IMR-90 (cell line): ENCODE measurements at regions not wholly inside any gene's neighbourhood (a gene's known extent, or its start where the extent isn't known, plus 50 kb on each side); places are given as distances from the start of the nearest gene placed in this dataset.
A peak's percentile ranks its signal among the peaks of the same experiment; 100 is the strongest.

Experiments
- ATAC-seq: fragments of 200-7000 bp; cut with Tn5 transposase; 2 replicates; pipeline ENCODE4 v1.9.1; 2020; ENCODE audit warnings: low read depth, mild to moderate bottlenecking, moderate library complexity
- BruUV-seq: library from RNA; stranded (reverse); fragments of 400-500 nt; replicated peaks from 2 replicates; lab custom pipeline; 2021; lab: Mats Ljungman, UMichigan
- CTCF ChIA-PET: fragments of 300-600 bp; formaldehyde crosslinking; extraction: SDS; loops from one replicate; lab custom pipeline; 2021; ENCODE audit warnings: antibody characterized with exemption; lab: Yijun Ruan, JAX
- POLR2A ChIA-PET: fragments of 300-600 bp; sonication (Branson Sonifier 250); formaldehyde crosslinking; loops from one replicate; lab custom pipeline; 2022; ENCODE audit warnings: antibody characterized with exemption; ENCODE audit not compliant: unreplicated experiment; lab: Charles Lee
- DNase-seq: peaks from one replicate; pipeline ENCODE4 v3.0.0; 2013
- H2AFZ ChIP-seq: replicated peaks from 2 replicates; pipeline ENCODE3; 2013; ENCODE audit warnings: low read length, mild to moderate bottlenecking; ENCODE audit not compliant: poor library complexity
- H2AK5ac ChIP-seq: 2 replicates; pipeline ENCODE4 v1.6.1; 2013; ENCODE audit warnings: low read depth, low read length, inconsistent platforms
- H2AK9ac ChIP-seq: replicated peaks from 2 replicates; pipeline ENCODE3; 2013; ENCODE audit warnings: mild to moderate bottlenecking, low read depth, low read length, moderate library complexity; ENCODE audit not compliant: poor library complexity
- H2BK120ac ChIP-seq: 2 replicates; pipeline ENCODE4 v1.6.1; 2013; ENCODE audit warnings: low read depth, low read length, inconsistent platforms
- H2BK15ac ChIP-seq: 3 replicates; pipeline ENCODE4 v1.6.1; 2013; ENCODE audit warnings: low read depth, low read length, inconsistent platforms
- H2BK20ac ChIP-seq: 2 replicates; pipeline ENCODE4 v1.6.1; 2013; ENCODE audit warnings: low read depth, mild to moderate bottlenecking, inconsistent platforms, low read length, moderate library complexity
- H2BK5ac ChIP-seq: 2 replicates; pipeline ENCODE4 v1.6.1; 2013; ENCODE audit warnings: mild to moderate bottlenecking, low read depth, low read length, inconsistent platforms; ENCODE audit not compliant: poor library complexity, severe bottlenecking
- H3K14ac ChIP-seq: replicated peaks from 2 replicates; pipeline ENCODE4 v1.6.1; 2013; ENCODE audit warnings: low read depth, low read length, inconsistent platforms
- H3K18ac ChIP-seq: 2 replicates; pipeline ENCODE4 v1.6.1; 2013; ENCODE audit warnings: low read depth, low read length, control low read depth
- H3K23ac ChIP-seq: 2 replicates; pipeline ENCODE4 v1.6.1; 2013; ENCODE audit warnings: low read depth, low read length, inconsistent platforms
- H3K27ac ChIP-seq: 2 replicates; pipeline ENCODE4 v1.5.1; 2013; ENCODE audit warnings: mild to moderate bottlenecking, control low read depth, low read length; ENCODE audit not compliant: insufficient read depth
- H3K27me3 ChIP-seq: 2 replicates; pipeline ENCODE4 v1.6.1; 2013; ENCODE audit warnings: low read length; ENCODE audit not compliant: control insufficient read depth, insufficient read depth
- H3K36me3 ChIP-seq: 2 replicates; pipeline ENCODE4 v1.6.1; 2013; ENCODE audit warnings: low read length, mixed read lengths; ENCODE audit not compliant: control insufficient read depth, insufficient read depth
- H3K4ac ChIP-seq: 2 replicates; pipeline ENCODE4 v1.6.1; 2013; ENCODE audit warnings: low read depth, low read length, inconsistent platforms
- H3K4me1 ChIP-seq: 2 replicates; pipeline ENCODE4 v1.6.1; 2013; ENCODE audit warnings: low read length, mixed read lengths; ENCODE audit not compliant: control insufficient read depth, insufficient read depth
- H3K4me2 ChIP-seq: 2 replicates; pipeline ENCODE4 v1.6.1; 2013; ENCODE audit warnings: low read depth, mild to moderate bottlenecking, control low read depth, low read length, moderate library complexity
- H3K4me3 ChIP-seq: 2 replicates; pipeline ENCODE4 v1.5.1; 2013; ENCODE audit warnings: low read depth, mild to moderate bottlenecking, control low read depth, low read length, moderate library complexity; ENCODE audit not compliant: insufficient read depth
- H3K56ac ChIP-seq: 2 replicates; pipeline ENCODE4 v1.6.1; 2013; ENCODE audit warnings: low read length, inconsistent platforms; ENCODE audit not compliant: insufficient read depth; ENCODE audit errors: extremely low read depth
- H3K79me1 ChIP-seq, 2 experiments: 2 replicates each; pipeline ENCODE4 v1.6.1; 2013; ENCODE audit warnings: low read length in 2 of 2, inconsistent platforms in 1 of 2, low read depth in 1 of 2
- H3K9ac ChIP-seq: 2 replicates; pipeline ENCODE4 v1.6.1; 2013; ENCODE audit warnings: low read depth, low read length, control low read depth
- H3K9me1 ChIP-seq: 2 replicates; pipeline ENCODE4 v1.6.1; 2013; ENCODE audit warnings: low read length, inconsistent platforms; ENCODE audit not compliant: insufficient read depth
- H3K9me3 ChIP-seq: 2 replicates; pipeline ENCODE4 v1.6.1; 2013; ENCODE audit warnings: low read length; ENCODE audit not compliant: control insufficient read depth, insufficient read depth
- H4K20me1 ChIP-seq: 2 replicates; pipeline ENCODE4 v1.6.1; 2013; ENCODE audit warnings: low read length, inconsistent platforms; ENCODE audit not compliant: insufficient read depth
- H4K5ac ChIP-seq: 2 replicates; pipeline ENCODE4 v1.6.1; 2013; ENCODE audit warnings: mild to moderate bottlenecking, low read depth, low read length, control low read depth
- H4K8ac ChIP-seq, 2 experiments: 2 replicates each; pipeline ENCODE4 v1.6.1; 2013; ENCODE audit warnings: low read depth in 2 of 2, low read length in 2 of 2, control low read depth in 1 of 2, inconsistent platforms in 1 of 2
- H4K91ac ChIP-seq: 2 replicates; pipeline ENCODE4 v1.6.1; 2013; ENCODE audit warnings: low read depth, low read length, inconsistent platforms; ENCODE audit not compliant: insufficient read depth
- BHLHE40 ChIP-seq: fragments of 150-350 bp; IDR thresholded peaks from 2 replicates; pipeline ENCODE4 v1.6.1; 2016; ENCODE audit warnings: mild to moderate bottlenecking, low read depth, low read length
- CEBPB ChIP-seq: IDR thresholded peaks from 2 replicates; pipeline ENCODE4 v1.6.1; 2012; ENCODE audit warnings: low read depth, low read length, improper control_type of control experiment
- CHD1 ChIP-seq: IDR thresholded peaks from 2 replicates; pipeline ENCODE4 v1.6.1; 2012; ENCODE audit warnings: low read depth, low read length, improper control_type of control experiment
- CTCF ChIP-seq: conservative IDR thresholded peaks from 2 replicates; pipeline ENCODE4 v1.5.1; 2012; ENCODE audit warnings: mild to moderate bottlenecking, low read depth, low read length, improper control_type of control experiment
- ELK1 ChIP-seq: fragments of 150-350 bp; IDR thresholded peaks from 2 replicates; pipeline ENCODE4 v1.6.1; 2016; ENCODE audit warnings: low read depth, mild to moderate bottlenecking, low read length, moderate library complexity, borderline replicate concordance
- FOS ChIP-seq: fragments of 150-350 bp; IDR thresholded peaks from 2 replicates; pipeline ENCODE4 v1.6.1; 2016; ENCODE audit warnings: low read depth, low read length
- MAFK ChIP-seq: IDR thresholded peaks from 2 replicates; pipeline ENCODE4 v1.6.1; 2012; ENCODE audit warnings: low read depth, low read length, improper control_type of control experiment
- MAZ ChIP-seq: IDR thresholded peaks from 2 replicates; pipeline ENCODE4 v1.6.1; 2012; ENCODE audit warnings: low read depth, mild to moderate bottlenecking, low read length, improper control_type of control experiment, moderate library complexity, borderline replicate concordance
- MXI1 ChIP-seq: IDR thresholded peaks from 2 replicates; pipeline ENCODE4 v1.6.1; 2012; ENCODE audit warnings: low read depth, mild to moderate bottlenecking, low read length, moderate library complexity, borderline replicate concordance
- NFE2L2 ChIP-seq: fragments of 150-350 bp; IDR thresholded peaks from 2 replicates; pipeline ENCODE4 v1.6.1; 2016; ENCODE audit warnings: low read depth, mild to moderate bottlenecking, low read length
- POLR2A ChIP-seq: IDR thresholded peaks from 2 replicates; pipeline ENCODE4 v1.6.1; 2012; ENCODE audit warnings: mild to moderate bottlenecking, low read depth, low read length
- RAD21 ChIP-seq: IDR thresholded peaks from 2 replicates; pipeline ENCODE4 v1.6.1; 2012; ENCODE audit warnings: low read length, improper control_type of control experiment
- RCOR1 ChIP-seq: IDR thresholded peaks from 2 replicates; pipeline ENCODE4 v1.6.1; 2012; ENCODE audit warnings: mild to moderate bottlenecking, low read length, improper control_type of control experiment; ENCODE audit not compliant: insufficient replicate concordance
- RFX5 ChIP-seq: IDR thresholded peaks from 2 replicates; pipeline ENCODE4 v1.8.0; 2012; ENCODE audit warnings: low read depth, mild to moderate bottlenecking, low read length, moderate library complexity
- SMC3 ChIP-seq: fragments of 150-350 bp; IDR thresholded peaks from 2 replicates; pipeline ENCODE4 v1.6.1; 2016; ENCODE audit warnings: low read depth, mild to moderate bottlenecking, antibody characterized with exemption, low read length, moderate library complexity
- USF2 ChIP-seq: fragments of 150-350 bp; IDR thresholded peaks from 2 replicates; pipeline ENCODE4 v1.6.1; 2017; ENCODE audit warnings: mild to moderate bottlenecking, antibody characterized with exemption, low read length, low read depth
- WGBS, 2 experiments: methylation state at CpG; one replicate each; pipeline versions ENCODE4 v1.1.5 to v1.1.7; 2013; ENCODE audit warnings: missing lambda C conversion rate in 2 of 2; ENCODE audit not compliant: insufficient read length in 1 of 2; ENCODE audit errors: extremely low coverage in 2 of 2; 5-methylcytosine and 5-hydroxymethylcytosine counted together
- dilution Hi-C: fragments of 300-500 bp; cut with HindIII; formaldehyde crosslinking; loops from one replicate; pipeline ENCODE4 v1.14.3; 2018; ENCODE audit warnings: low sequenced_read_pairs; ENCODE audit not compliant: unreplicated experiment
- in situ Hi-C: fragments of 300-500 bp; cut with MboI; formaldehyde crosslinking; loops from 3 replicates; pipeline ENCODE4 v1.14.3; 2019; ENCODE audit warnings: low sequenced_read_pairs, inconsistent platforms, mixed read lengths
- intact Hi-C: fragments of 100-400 bp; cut with micrococcal nuclease; formaldehyde crosslinking; loops from 2 replicates; pipeline ENCODE4 v1.10.0; 2022

- H2BK5ac ChIP-seq, result no peak overlapping the region
- ATAC-seq, result no peak
- H3K79me1 ChIP-seq, result no peaks in the 10 kb centered on the region
- H3K18ac ChIP-seq, result no peak overlapping the region
- H2BK120ac ChIP-seq, result no peak overlapping the region
- no TSS peak for BruUV-seq
- peak; percentile 19 for DNase-seq
- no peaks in the 10 kb centered on the region for H3K9me1 ChIP-seq
- H3K27ac ChIP-seq, result no peak overlapping the region
- no CpG with 5 or more reads among the region's 1 CpG for WGBS, 2 experiments
- H4K8ac ChIP-seq, result no peak overlapping the region
- H2AK9ac ChIP-seq, result no peak overlapping the region
- H3K56ac ChIP-seq, result no peak overlapping the region
- no peaks in the 10 kb centered on the region for H3K4me1 ChIP-seq
- no peak overlapping the region for H2AK5ac ChIP-seq
- H3K4me3 ChIP-seq, result no peak overlapping the region
- H3K23ac ChIP-seq, result no peak overlapping the region
- TF ChIP-seq NFE2L2 (no peak), CTCF (no peak), FOS (no peak), RCOR1 (no peak), RFX5 (no peak), POLR2A (no peak), SMC3 (no peak), MAZ (no peak), CHD1 (no peak), RAD21 (no peak), MAFK (no peak), CEBPB (no peak), USF2 (no peak), BHLHE40 (no peak), ELK1 (no peak), MXI1 (no peak)
- ChIA-PET CTCF (no interaction called here), POLR2A (no interaction called here)
- no peaks in the 10 kb centered on the region for H3K36me3 ChIP-seq
- dilution Hi-C loops, result no loop called here
- H4K91ac ChIP-seq, result no peak overlapping the region
- no peak overlapping the region for H3K14ac ChIP-seq
- H3K9me3 ChIP-seq, result no peaks in the 10 kb centered on the region
- H4K20me1 ChIP-seq, result no peaks in the 10 kb centered on the region
- no peak overlapping the region for H2BK20ac ChIP-seq
- in situ Hi-C loops, result no loop called here
- H4K5ac ChIP-seq, result no peak overlapping the region
- H3K4me2 ChIP-seq, result no peak overlapping the region
- H3K27me3 ChIP-seq, result no peaks in the 10 kb centered on the region
- no peak overlapping the region for H3K4ac ChIP-seq
- no peak overlapping the region for H2BK15ac ChIP-seq
- H2AFZ ChIP-seq, result no peak overlapping the region
- intact Hi-C loops, result no loop called here
- H3K9ac ChIP-seq, result no peak overlapping the region
Observed at GRCh38 chr3:110821586-110821985, 250.0 kb upstream of the NECTIN3 start.
